HCT116 (cell line): ENCODE measurements at regions not wholly inside any gene's neighbourhood (a gene's known extent, or its start where the extent isn't known, plus 50 kb on each side); places are given as distances from the start of the nearest gene placed in this dataset.
"Not testable (repeated sequence)": the region's sequence is repeated elsewhere in the genome, so short reads cannot be mapped to it uniquely, and the experiment has no call there.

Source experiments
- ATAC-seq: fragments of 200-7000 bp; cut with Tn5 transposase; 2 replicates; pipeline ENCODE4 v1.9.1; 2020; ENCODE audit warnings: mild to moderate bottlenecking, moderate library complexity
- BruUV-seq: library from RNA; stranded (reverse); fragments of 400-500 nt; replicated peaks from 2 replicates; lab custom pipeline; 2021; lab: Mats Ljungman, UMichigan
- CTCF ChIA-PET: fragments of 300-600 bp; sonication (Branson Sonifier 250); formaldehyde crosslinking; loops from one replicate; lab custom pipeline; 2021; ENCODE audit warnings: antibody characterized with exemption; lab: Charles Lee
- POLR2A ChIA-PET: fragments of 300-600, 350-600 bp; sonication (Branson Sonifier 250); formaldehyde crosslinking; loops from one replicate; lab custom pipeline; 2021; ENCODE audit warnings: antibody characterized with exemption; lab: Charles Lee
- RAD21 ChIA-PET, 2 experiments: fragments of 300-600 bp; sonication (Branson Sonifier 250); formaldehyde crosslinking; loops; one replicate each; lab custom pipeline; 2023; ENCODE audit warnings: low total read pairs in 2 of 2; ENCODE audit not compliant: uncharacterized antibody in 2 of 2, unreplicated experiment in 2 of 2, low non-redundant PET in 1 of 2; lab: Charles Lee
- DNase-seq: peaks from one replicate; pipeline ENCODE4 v3.0.0-alpha.2; 2010; ENCODE audit warnings: low read depth, low spot score
- H2AFZ ChIP-seq: fragments of 200-600 bp; shearing (Covaris generic), sonication (generic); 2 replicates; pipeline ENCODE4 v1.6.1; 2017; ENCODE audit warnings: low read depth, mixed run types, mixed read lengths, antibody characterized with exemption, low read length; ENCODE audit not compliant: poor library complexity, severe bottlenecking
- H3K27ac ChIP-seq: 2 replicates; pipeline ENCODE4 v1.5.1; 2012; ENCODE audit warnings: low read depth, low read length
- H3K27me3 ChIP-seq: fragments of 200-600 bp; sonication (generic); 2 replicates; pipeline ENCODE4 v1.6.1; 2016; ENCODE audit warnings: mixed run types, low read length, mixed read lengths; ENCODE audit not compliant: insufficient read depth
- H3K36me3 ChIP-seq, 2 experiments: fragments of 200-500 bp in 1 of 2; fragments of 200-600 bp in 1 of 2; sonication (Bioruptor generic) in 1 of 2; sonication (generic) in 1 of 2; 2 replicates each; pipeline versions ENCODE4 v1.5.1 to v1.6.1; 2014 to 2016; ENCODE audit warnings: low read length in 2 of 2, inconsistent platforms in 1 of 2, mixed read lengths in 1 of 2, mixed run types in 1 of 2; ENCODE audit not compliant: insufficient read depth in 2 of 2, control insufficient read depth in 1 of 2
- H3K4me1 ChIP-seq, 2 experiments: fragments of 200-600 bp in 1 of 2; sonication (generic) in 1 of 2; 2 replicates each; pipeline versions ENCODE4 v1.5.1 to v1.6.1; 2012 to 2017; ENCODE audit warnings: low read length in 2 of 2, inconsistent platforms in 1 of 2, mild to moderate bottlenecking in 1 of 2, mixed read lengths in 1 of 2, mixed run types in 1 of 2, moderate library complexity in 1 of 2; ENCODE audit not compliant: insufficient read depth in 2 of 2, control insufficient read depth in 1 of 2
- H3K4me2 ChIP-seq: fragments of 200-600 bp; sonication (generic); 2 replicates; pipeline ENCODE4 v1.6.1; 2017; ENCODE audit warnings: mixed run types, low read length, mixed read lengths
- H3K4me3 ChIP-seq, 2 experiments: fragments of 200-600 bp in 1 of 2; sonication (generic) in 1 of 2; replicated peaks in 1 of 2; 2 replicates each; pipeline ENCODE4 v1.5.1; 2011 to 2016; ENCODE audit warnings: low read length in 2 of 2, control low read depth in 1 of 2, low read depth in 1 of 2, mild to moderate bottlenecking in 1 of 2, mixed read lengths in 1 of 2, mixed run types in 1 of 2
- H3K79me2 ChIP-seq: fragments of 200-600 bp; sonication (generic); 2 replicates; pipeline ENCODE4 v1.6.1; 2017; ENCODE audit warnings: mild to moderate bottlenecking, mixed run types, low read length, moderate library complexity, mixed read lengths; ENCODE audit not compliant: insufficient read depth
- H3K9ac ChIP-seq: fragments of 200-600 bp; sonication (generic); 2 replicates; pipeline ENCODE4 v1.6.1; 2016; ENCODE audit warnings: low read length, mixed read lengths
- H3K9me2 ChIP-seq: fragments of 200-600 bp; sonication (generic), shearing (Covaris generic); 2 replicates; pipeline ENCODE4 v1.6.1; 2017; ENCODE audit warnings: mixed run types, mild to moderate bottlenecking, moderate library complexity; ENCODE audit not compliant: insufficient read depth
- H3K9me3 ChIP-seq, 2 experiments: fragments of 200-500 bp in 1 of 2; fragments of 200-600 bp in 1 of 2; sonication (Bioruptor generic) in 1 of 2; sonication (generic) in 1 of 2; 2 replicates each; pipeline ENCODE4 v1.6.1; 2014 to 2017; ENCODE audit warnings: low read length in 2 of 2, mixed read lengths in 2 of 2, inconsistent platforms in 1 of 2, low read depth in 1 of 2, mild to moderate bottlenecking in 1 of 2, mixed run types in 1 of 2, moderate library complexity in 1 of 2; ENCODE audit not compliant: control insufficient read depth in 1 of 2, insufficient read depth in 1 of 2
- H4K20me1 ChIP-seq: fragments of 200-600 bp; sonication (generic), shearing (Covaris generic); 2 replicates; pipeline ENCODE4 v1.6.1; 2017; ENCODE audit warnings: mixed run types, mild to moderate bottlenecking, moderate library complexity; ENCODE audit not compliant: insufficient read depth
- JUND ChIP-seq: IDR thresholded peaks from 2 replicates; pipeline ENCODE4 v1.6.1; 2012
- POLR2A ChIP-seq: IDR thresholded peaks from 2 replicates; pipeline ENCODE4 v1.7.0; 2011; ENCODE audit warnings: borderline replicate concordance; ENCODE audit not compliant: insufficient read depth, insufficient read length; ENCODE audit errors: extremely low read depth
- RAD21 ChIP-seq: IDR thresholded peaks from 2 replicates; pipeline ENCODE4 v1.6.1; 2012; ENCODE audit warnings: low read depth, mild to moderate bottlenecking
- intact Hi-C: fragments of 100-400 bp; cut with micrococcal nuclease; formaldehyde crosslinking; loops from 2 replicates; pipeline ENCODE4 v1.10.0; 2022
- TF ChIP-seq, protein P1 (sequence below): IDR thresholded peaks from 2 replicates; pipeline ENCODE4 v1.6.1; 2012; ENCODE audit warnings: low read depth
- TF ChIP-seq, protein P2 (sequence below), 3 experiments: fragments of 200-600 bp in 1 of 3; sonication (generic) in 1 of 3; IDR thresholded peaks in 2 of 3; conservative IDR thresholded peaks in 1 of 3; 2 replicates each; pipeline ENCODE4 v1.5.1; 2012 to 2017; ENCODE audit warnings: low read depth in 2 of 3, low read length in 2 of 3, antibody characterized with exemption in 1 of 3, borderline replicate concordance in 1 of 3, control low read depth in 1 of 3, mild to moderate bottlenecking in 1 of 3, mixed read lengths in 1 of 3, mixed run types in 1 of 3, moderate library complexity in 1 of 3; ENCODE audit not compliant: insufficient read depth in 1 of 3

DNA sequence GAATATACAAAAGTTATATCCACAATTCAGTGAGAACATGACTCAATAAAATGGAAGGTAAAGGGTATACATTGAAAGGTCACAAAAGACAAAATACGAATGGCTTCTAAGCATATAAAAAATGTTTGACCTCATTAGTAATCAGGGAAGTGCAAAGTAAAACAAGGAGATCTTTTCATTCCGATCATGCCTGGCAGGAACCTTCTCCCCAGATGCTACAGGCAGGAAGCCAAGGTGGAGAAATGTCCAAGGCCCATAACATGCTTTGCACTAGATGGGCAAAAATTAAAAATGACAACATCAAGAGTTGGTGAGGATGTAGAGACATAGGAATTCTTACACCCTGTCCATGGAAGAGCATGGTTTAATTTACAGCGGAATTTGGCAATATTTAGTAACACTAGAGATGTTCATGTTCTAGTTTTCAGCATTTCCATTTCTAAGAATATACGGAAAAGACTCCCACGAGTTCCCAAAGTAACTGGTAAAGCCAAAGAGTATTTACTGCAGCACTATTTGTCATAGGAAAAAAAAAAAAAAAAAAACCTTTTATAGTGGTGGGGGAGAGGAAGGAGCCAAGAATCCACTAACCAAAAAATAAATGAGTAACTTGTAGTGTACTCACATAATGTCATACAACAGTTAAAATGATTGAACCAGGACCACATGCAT is 184.5 kb upstream of the KAZN start (continued):
- TF ChIP-seq, protein P1, sequence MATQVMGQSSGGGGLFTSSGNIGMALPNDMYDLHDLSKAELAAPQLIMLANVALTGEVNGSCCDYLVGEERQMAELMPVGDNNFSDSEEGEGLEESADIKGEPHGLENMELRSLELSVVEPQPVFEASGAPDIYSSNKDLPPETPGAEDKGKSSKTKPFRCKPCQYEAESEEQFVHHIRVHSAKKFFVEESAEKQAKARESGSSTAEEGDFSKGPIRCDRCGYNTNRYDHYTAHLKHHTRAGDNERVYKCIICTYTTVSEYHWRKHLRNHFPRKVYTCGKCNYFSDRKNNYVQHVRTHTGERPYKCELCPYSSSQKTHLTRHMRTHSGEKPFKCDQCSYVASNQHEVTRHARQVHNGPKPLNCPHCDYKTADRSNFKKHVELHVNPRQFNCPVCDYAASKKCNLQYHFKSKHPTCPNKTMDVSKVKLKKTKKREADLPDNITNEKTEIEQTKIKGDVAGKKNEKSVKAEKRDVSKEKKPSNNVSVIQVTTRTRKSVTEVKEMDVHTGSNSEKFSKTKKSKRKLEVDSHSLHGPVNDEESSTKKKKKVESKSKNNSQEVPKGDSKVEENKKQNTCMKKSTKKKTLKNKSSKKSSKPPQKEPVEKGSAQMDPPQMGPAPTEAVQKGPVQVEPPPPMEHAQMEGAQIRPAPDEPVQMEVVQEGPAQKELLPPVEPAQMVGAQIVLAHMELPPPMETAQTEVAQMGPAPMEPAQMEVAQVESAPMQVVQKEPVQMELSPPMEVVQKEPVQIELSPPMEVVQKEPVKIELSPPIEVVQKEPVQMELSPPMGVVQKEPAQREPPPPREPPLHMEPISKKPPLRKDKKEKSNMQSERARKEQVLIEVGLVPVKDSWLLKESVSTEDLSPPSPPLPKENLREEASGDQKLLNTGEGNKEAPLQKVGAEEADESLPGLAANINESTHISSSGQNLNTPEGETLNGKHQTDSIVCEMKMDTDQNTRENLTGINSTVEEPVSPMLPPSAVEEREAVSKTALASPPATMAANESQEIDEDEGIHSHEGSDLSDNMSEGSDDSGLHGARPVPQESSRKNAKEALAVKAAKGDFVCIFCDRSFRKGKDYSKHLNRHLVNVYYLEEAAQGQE = no peak
- TF ChIP-seq JUND = no peak

DNA sequence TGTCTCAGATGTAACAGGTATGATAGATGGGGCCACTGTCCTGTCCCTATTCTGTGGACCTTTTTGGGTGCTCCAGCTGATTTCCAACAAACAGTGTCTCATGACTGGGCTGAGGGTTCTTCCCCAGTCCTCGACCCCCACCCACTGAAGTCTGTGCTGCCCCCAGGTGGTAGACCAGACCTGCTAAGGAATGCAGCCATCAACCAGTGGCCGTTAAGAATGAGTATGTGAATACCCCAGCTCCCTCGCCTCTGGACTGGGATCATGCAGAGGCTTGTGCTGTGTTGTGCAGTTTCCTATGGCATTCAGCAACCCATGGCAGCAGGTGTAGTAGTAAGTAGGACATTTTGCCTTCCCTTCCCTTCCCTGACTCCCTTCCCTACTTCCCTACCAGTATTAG is 183.1 kb upstream of the KAZN start:
- no TSS peak for BruUV-seq
- no peak for DNase-seq

DNA sequence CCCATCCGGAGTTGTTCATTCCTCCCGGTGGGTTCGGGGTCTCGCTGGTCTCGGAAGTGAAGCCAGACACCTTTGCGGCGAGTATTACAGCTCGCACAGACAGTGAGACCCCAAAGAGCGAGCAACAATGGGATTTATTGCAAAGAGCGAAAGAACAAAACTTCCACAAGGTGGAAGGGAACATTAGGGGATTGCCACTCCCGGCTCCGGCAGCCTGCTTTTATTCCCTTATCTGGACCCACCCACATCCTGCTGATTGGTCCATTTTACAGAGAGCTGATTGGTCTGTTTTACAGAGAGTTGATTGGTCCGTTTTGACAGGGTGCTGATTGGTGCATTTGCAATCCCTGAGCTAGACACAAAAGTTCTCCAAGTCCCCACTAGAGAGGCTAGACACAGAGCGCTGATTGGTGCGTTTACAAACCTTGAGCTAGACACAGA is 178.7 kb upstream of the KAZN start:
- H3K9me3 ChIP-seq, CTCF ChIA-PET, H3K9me2 ChIP-seq, H3K9ac ChIP-seq, H2AFZ ChIP-seq, H3K36me3 ChIP-seq, H3K4me2 ChIP-seq, DNase-seq, POLR2A ChIA-PET, H3K79me2 ChIP-seq, H3K27ac ChIP-seq, ATAC-seq, BruUV-seq, H3K4me1 ChIP-seq, H4K20me1 ChIP-seq, H3K27me3 ChIP-seq, RAD21 ChIA-PET, H3K4me3 ChIP-seq, intact Hi-C loops: not testable (repeated sequence)

More for the DNA sequence above, 183.1 kb upstream of the KAZN start:
- no peak for ATAC-seq
- intact Hi-C loops = no loop called here
- ChIA-PET CTCF (no interaction called here), RAD21 (no interaction called here), POLR2A (no interaction called here)
- Histone ChIP-seq H3K27ac (no peak overlapping the region), H3K9ac (no peak overlapping the region), H3K4me3 (no peak overlapping the region), H3K79me2 (no peaks in the 10 kb centered on the region), H3K36me3 (no peaks in the 10 kb centered on the region), H4K20me1 (no peaks in the 10 kb centered on the region), H3K4me1 (no peaks in the 10 kb centered on the region), H3K27me3 (0 out of 2 replicates have a peak, but pooled peaks cover 7% of the 10 kb centered on the region), H3K9me3 (no peaks in the 10 kb centered on the region), H3K4me2 (no peak overlapping the region), H2AFZ (no peak overlapping the region), H3K9me2 (no peaks in the 10 kb centered on the region)
- TF ChIP-seq, protein P2, sequence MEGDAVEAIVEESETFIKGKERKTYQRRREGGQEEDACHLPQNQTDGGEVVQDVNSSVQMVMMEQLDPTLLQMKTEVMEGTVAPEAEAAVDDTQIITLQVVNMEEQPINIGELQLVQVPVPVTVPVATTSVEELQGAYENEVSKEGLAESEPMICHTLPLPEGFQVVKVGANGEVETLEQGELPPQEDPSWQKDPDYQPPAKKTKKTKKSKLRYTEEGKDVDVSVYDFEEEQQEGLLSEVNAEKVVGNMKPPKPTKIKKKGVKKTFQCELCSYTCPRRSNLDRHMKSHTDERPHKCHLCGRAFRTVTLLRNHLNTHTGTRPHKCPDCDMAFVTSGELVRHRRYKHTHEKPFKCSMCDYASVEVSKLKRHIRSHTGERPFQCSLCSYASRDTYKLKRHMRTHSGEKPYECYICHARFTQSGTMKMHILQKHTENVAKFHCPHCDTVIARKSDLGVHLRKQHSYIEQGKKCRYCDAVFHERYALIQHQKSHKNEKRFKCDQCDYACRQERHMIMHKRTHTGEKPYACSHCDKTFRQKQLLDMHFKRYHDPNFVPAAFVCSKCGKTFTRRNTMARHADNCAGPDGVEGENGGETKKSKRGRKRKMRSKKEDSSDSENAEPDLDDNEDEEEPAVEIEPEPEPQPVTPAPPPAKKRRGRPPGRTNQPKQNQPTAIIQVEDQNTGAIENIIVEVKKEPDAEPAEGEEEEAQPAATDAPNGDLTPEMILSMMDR (IDR thresholded peaks at IDR 0.05 in 2 of 3, conservative IDR thresholded peaks at IDR 0.05 in 1 of 3; ENCODE audit: borderline replicate concordance in 1 of 3, insufficient read depth in 1 of 3, low read depth in 2 of 3, low read length in 2 of 3) = peak in 2 of 3 experiments; percentile 35 to 40; a peak in 4 of 6 replicates
- TF ChIP-seq POLR2A = no peak
- TF ChIP-seq RAD21 = peak; percentile 40
